Hippocampal formation (tissue), 2 donors: ENCODE measurements at regions not wholly inside any gene's neighbourhood (a gene's known extent, or its start where the extent isn't known, plus 50 kb on each side); places are given as distances from the start of the nearest gene placed in this dataset.

Source experiments
- DNase-seq, 2 donors: peaks; one replicate each; lab custom pipeline; 2025; lab: John Stamatoyannopoulos, UW

DNA sequence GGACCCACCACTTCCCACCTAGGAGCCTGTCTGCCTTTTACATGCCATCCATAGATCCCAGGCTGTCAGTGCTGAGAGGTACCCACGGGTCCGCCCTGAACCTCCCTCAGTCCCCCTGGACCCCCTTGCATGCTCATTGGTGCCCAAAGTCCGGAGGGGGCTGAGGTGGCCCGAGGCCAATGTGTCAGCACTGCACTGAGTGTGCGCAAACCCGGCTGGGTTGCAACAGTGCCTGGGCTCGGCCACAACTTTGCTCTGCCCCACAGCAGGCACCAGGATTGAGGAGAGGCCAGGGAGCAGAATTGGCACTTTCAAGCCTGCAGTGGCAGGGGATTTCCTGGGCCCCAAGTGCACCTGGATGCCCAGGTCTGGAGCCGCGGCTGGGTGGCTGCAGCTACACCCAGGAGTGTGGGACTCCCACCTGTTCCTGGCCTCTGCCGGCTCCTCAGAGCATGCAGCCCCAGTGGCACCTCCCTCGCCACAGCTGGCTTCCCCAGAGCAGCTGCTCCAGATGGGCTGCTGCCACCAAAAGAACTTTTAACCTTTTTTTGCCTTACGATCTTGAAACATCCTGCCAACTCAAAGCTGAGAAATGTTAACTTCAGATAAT, 837.0 kb downstream of the SLITRK6 start:
- no peak for DNase-seq

DNA sequence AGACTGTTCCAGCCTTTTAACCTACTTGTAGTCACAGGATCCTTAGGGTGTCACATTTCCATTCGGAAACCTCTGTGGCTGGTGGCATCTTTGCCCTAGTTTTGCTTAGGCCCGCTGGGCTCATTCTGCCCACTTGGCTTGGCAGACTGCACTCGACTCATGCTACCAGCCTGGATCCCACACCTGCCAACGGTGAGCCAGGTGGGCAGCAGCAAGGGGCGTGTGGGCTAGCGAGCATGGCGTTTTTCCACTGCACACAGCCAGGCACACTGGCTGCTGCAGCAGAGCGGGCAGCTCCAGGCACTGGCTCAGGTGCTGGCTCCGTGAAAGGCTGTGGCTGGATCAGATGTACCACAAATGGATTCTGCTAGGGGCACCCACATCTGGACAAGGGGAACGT, 838.2 kb downstream of the SLITRK6 start:
- no peak for DNase-seq

DNA sequence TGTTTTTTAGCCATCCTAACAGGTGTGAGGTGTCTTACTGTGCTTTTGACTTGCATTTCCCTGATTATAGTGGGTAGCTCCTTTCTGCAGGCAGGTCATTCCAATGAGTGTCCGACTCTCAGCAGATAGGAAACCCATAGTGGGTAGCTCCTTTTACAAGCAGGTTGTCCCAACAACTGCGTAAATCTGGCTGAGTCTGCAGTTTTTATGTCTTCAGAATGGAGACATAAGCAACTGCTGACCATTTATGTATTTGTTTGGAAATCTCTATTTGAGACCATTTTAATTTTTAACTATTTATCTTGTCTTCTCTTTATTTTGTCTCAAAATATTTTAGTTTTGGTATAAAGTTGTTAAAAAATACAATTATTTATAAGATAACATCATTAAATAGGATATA, 839.4 kb downstream of the SLITRK6 start:
- DNase-seq = no peak

DNA sequence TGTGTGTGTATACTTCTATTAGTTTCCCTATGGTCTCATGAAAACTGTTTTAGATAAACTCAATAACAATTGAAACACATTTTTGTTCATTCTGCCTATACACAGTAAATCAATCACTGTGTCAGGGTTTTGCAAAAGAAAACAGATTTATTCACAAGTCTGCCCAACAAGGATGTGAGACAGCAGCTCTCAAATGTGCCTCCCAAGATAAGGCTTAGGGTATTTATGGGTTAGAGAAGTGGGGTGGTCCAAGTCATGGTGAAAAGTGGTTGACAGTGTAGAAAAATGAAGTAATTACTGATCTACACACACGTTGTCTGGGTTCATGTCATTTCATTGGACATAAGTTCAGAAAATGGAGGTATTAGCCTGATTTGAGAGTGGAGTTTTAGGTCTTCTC, 844.6 kb downstream of the SLITRK6 start:
- DNase-seq = no peak

DNA sequence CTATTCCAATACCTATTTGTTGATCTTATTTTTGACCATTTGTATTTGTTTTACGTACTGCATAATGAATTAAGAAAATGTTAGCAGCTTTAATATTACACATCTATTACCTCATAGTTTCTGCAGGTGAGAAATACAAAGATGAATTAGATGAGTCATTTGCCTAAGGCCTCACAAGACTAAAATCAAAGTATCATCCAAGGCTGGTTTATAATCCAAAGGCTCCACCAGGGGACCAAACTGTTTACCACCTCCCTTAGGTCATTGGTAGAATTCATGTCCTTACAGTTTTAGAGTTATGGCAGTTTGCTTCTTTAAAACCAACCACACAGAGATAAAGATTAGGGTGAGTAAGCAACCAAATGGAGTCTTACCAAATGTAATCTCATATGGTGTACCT, 848.1 kb downstream of the SLITRK6 start:
- no peak for DNase-seq

DNA sequence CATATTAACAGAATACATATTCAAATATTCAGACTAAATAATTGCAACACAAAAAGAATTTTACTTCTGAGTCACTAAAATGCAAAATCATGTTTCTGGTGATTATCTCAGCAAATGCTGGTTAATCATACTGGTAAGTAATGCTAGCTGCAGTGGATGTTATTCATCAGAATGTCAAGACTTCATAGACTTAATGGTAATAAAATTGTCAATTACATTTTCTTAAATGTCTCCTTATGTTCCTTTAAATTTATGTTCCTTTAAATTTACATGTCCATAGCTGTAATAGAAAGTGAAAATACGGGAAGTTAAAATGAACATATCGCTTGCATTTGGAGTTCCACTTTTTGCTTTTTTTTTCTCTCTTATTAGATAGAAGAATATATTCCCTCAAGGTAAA, 853.0 kb downstream of the SLITRK6 start:
- no peak for DNase-seq

DNA sequence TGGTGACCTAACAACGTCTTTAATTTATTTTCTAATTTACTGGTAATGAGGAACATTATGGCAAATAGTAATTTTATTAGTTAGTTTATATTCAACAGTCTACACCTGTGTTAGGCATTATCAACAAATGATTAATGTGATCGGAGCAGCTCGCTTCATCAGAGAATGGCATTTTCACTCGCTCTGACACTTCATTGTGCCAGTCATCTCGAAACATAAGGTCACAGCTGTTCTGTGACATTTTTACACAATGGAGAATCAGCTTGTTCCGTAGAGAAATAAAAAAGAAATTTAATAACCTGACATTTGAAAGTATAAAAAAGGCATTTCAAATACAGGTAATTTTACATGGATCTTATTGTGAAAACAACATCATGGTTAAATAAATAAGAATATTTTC, 858.4 kb downstream of the SLITRK6 start:
- DNase-seq = no peak

DNA sequence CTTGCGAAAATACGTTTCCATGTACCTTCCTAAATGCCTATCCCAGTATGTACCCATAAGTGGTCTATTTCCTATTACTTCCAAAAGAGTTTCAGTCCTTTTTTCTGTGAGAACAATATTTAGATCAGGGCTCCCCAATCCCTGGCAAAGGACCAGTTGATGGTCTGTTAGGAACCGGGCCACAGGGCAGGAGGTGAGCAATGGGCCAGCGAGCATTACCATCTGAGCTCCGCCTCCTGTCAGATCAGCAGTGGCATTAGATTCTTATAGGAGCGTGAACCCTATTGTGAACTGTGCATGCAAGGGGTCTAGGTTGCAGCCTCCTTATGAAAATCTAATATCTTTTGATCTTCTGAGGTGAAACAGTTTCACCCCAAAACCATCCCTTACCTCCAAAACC, 859.1 kb downstream of the SLITRK6 start:
- DNase-seq = no peak

DNA sequence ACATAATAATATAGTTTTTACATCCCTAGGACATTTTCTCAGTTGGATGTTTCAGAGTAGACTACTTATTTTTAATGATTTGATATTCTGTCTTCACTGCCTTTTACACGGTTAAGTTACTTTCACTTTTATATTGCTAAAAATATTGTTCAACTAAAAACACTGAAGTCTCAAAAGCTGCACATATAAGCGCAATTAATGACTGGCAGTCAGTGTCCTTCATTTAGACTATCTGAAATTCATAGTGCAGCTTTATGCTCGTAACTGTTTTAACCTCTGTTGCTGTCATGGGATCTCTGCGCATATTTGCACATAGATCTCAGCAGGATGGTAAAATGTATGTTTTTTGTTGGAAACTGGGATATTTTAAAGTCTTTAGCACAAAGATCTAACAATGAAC, 864.3 kb downstream of the SLITRK6 start:
- DNase-seq = no peak

DNA sequence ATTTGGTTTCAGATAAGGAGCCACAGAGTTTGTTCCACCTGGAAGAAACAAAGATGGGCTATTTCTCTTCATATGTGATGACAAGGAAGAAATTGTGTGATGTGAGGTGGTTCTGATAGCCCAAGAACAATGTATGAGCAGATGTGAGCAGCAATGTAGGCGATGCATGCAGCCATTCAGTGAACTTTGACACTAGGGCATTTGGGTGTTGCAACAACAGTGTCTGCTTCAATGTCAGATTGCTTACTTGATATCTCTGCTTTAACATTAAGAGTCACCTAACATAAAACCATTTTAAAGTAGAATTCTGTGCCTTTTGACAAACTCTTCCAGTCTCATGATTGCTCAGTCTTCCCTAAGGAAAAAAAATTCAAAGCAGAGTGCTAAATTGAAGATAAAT, 865.4 kb downstream of the SLITRK6 start:
- DNase-seq = no peak

DNA sequence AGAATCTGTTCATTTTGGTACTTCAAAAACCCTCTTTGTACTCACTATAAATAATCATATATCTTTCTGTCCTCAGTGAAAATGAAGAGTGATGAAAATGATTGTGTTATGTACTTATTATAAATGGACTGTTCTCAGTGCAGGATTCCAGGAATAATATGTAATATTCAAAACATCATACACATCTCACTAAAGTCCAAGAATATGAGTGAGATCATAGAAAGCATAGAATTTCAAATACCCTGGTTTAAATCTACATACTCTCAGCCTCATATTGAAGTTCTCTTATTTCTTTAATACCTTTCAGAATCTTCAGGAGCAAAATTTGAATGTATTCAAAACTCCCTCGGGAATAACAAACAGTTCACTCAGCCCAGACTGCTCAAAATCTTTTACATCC, 868.0 kb downstream of the SLITRK6 start:
- DNase-seq = no peak

DNA sequence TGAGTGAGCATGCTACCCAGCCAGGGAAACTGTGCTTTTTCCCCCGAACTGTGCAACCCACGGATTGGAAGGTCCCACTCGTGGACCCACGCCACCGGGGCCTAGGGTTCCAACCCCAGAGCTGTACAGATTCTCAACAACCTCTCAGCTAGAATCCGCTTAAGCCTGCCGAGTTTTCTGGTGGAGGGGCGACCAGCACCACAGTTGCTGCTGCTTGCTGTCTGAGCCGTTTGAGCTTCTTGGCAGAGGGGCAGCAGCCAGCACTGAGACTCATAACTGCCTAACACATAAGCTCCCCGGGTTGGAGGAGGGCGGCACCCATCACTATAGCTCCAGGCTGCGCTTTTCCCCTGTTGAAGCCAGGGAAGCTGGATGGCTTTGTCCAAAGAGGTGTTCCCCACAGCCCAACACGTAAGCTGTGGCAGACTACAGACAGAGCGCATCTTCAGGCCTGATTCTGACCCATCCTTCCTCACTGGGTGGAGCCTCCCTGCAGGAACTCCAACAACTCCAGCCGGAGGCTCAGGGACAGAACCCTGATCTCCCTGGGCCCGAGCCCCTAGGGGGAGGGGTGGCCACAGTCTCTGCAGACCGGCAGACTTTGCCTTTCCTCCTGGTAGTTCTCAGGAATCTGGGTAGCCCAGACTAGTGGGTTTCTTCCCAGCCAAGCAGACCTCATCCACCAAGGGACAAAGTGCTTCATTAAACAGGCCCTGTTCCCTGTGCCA, 871.6 kb downstream of the SLITRK6 start:
- DNase-seq = no peak

DNA sequence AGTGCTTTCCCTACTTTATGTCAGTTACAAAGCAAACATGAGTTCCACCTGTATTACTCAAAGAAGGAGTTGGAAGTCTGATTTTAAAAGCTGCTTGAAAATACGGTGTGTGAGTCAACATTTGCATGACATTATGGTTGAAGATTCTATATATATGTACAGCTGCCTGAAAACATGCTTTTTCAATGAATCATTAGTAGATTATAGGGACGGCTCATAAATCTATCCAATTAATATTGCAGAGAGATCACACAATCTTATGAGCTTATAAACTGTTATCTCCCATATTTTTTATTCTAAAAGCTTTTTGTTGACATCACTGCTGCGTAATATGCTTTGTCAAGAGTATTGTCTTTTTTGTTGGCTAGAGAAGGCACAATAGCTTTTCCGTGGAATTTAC, 873.8 kb downstream of the SLITRK6 start:
- no peak for DNase-seq

DNA sequence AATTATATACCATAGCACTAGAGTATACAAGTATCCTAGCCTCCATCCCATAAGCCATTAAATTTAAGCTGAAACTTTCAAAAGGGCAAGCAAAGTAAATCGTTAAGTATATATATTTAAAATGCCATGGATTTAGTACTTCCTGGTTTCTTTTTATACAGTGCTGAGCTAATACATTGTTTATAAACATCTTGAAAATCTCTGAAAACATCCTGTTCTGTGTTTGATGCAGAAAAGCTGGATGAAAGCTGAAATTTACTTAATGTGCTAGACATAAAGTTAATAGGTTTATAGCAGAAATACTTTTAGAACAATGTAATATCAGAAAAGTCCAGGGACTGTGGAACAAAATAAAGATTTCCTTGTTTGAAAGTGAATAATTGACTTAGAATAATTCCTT, 875.4 kb downstream of the SLITRK6 start:
- DNase-seq = no peak

DNA sequence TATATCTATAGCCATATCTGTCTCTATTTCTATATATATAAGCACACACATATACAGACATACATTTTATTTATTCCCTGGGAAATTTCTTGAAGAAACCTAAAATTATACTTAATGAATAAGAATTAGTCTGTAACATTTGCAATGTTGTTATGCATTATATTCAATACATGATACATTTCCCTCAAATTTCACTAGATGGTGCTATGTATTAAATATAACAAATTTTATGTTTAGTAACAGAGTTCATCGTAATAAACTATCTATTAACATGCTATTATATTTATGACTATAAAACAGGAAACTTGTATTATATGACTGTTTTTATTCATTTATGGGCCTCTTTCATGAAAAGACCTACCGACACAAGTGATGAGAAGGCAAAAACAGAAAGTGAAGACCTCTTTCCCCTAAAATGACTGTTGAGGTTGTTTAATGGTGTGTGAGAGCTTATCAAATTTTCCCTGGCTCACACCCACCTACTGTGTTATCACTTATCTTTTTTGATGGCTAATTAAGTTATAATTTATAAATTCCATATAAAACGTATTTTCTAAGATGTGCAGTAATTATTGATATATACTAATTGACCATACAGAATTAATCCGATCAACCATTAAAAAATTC, 881.9 kb downstream of the SLITRK6 start:
- DNase-seq = peak in 1 of 2 donors; percentile 66

DNA sequence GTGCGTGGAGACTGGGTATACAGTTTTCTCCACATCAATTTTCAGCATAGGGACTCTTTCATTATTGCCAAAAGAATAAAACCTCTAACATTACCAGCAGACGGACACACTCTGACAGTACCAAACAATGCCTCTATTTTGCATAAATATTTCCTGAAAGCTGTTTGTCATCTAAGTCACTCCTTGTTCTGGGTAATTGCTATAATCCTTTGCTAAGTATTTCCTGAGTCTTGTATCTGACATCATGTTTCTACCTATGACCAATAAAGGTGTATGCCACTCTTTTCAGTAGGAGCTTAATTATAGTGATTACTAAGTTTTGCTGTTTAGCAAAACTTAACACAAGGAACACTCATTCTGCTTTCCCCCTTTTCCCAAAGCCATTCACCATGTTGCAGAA, 886.5 kb downstream of the SLITRK6 start:
- DNase-seq = no peak

DNA sequence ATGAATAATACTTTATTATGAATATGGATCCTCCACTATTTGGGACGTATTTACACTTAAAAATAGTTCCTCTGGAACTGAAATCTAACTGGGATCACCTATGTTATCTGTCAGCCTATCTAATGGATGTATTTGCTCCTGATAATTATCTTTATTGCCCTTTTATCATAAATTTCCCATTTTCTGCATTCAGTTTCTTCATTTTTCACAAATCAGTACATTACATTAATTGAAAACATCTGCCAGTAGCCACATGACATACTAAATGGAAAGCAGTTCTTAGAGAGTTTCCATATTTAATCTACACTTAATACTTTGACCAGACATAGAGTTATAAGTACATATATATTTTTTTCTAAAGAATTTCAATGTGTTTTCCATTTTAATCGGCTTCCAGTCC, 888.8 kb downstream of the SLITRK6 start:
- DNase-seq = no peak

DNA sequence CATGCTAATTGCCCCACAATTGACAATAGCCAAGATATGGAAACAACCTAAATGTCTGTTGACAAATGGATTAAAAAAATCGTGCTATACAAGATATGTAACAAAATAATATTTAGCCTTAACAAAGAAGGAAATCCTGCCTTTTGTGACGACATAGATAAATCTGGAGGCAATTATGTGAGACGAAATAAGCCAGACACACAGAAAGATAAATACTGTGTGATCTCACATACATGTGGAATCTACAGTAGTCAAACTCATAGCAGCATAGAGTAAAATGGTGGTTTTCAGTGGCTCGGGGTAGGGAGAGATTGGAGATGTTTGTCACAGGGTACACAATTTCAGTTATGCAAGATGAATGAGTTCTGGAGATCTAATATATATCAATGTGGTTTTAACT, 895.8 kb downstream of the SLITRK6 start:
- no peak for DNase-seq

DNA sequence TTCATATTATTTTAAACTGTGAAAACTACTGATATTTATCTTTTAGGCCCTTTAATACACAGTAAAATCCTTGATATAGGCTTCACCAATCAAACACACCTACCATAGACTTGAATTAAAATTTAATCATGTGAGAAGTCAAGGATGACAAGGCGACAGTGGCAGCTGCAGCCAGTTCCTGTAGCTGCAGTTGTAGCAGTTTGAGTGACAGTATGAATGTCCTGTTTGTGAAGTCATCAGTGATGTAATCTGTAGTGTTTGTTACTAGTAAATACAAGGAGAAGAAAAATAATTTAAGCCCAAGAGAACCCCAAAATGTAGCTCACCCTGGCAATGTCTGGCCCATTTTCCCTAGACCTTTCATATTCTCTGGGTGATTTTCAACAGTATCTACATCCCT, 897.0 kb downstream of the SLITRK6 start:
- no peak for DNase-seq

DNA sequence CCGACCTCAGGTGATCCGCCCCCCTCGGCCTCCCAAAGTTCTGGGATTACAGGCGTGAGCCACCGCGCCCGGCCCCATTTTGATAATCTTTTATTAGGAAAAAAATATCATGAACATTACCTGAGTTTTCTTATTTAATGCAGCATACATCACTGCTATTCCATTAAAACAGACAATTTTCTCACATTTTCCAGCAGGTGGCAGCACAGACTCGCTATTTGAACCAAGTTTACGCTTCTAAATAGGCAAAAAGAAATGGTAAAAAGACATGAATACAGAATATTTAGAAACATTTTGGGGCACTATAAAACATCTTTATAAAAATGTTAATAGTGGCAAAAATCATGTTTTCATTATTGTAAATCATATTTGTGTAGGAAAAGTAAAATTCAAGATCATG, 903.1 kb downstream of the SLITRK6 start:
- peak; percentile 12 to 31 for DNase-seq

DNA sequence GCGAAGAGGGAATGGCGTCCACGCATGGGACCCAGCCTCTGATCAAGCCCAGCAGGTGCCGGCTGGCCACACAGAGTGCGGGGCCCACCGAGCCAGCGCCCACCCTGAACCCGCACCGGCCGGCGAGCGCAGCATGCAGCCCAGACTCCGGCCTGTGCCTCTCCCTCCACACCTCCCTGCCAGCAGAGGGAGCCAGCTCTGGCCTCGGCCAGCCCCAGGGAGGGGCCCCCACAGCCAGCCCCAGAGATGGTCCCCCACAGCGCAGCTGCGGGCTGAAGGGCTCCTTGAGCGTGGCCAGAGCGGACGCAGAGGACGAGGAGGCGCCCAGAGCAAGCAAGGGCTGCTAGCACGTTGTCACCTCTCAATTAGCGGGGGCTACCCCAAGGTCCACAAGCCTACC, 904.5 kb downstream of the SLITRK6 start:
- DNase-seq = no peak

DNA sequence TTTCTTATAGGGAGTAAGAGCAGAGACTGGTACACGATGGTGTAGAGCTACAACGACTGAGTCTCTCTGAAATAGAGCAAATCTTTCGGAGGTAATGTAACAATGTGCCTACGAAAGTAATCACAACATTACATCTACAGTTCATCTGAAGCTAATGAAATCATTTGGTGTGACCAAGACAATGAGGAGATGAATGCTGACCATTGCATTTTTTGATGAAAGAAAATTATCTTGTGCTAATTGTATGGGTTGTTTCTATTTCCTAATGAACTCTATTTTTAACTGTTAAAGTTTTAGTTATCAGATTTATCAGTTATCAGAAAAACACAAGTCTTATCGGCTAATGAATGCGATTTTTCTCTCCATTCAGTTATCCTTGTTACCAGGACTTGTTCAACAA, 913.4 kb downstream of the SLITRK6 start:
- DNase-seq = no peak

DNA sequence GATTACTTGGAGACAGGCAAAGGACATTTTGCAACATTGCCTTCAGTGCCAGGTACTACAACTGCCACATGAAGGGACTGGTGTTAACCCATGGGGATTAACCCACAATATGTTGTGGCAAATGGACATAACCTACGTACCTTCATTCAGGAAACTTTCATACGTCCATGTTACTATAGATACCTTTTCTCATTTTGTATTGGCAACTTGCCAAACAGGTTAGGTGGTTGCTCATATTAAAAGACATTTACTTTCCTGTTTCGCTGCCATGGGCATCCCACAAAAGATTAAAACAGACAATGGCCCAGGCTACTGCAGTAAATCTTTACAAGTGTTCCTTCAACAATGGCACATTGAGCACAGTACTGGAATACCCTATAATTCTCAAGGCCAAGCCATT, 925.3 kb downstream of the SLITRK6 start:
- no peak for DNase-seq

DNA sequence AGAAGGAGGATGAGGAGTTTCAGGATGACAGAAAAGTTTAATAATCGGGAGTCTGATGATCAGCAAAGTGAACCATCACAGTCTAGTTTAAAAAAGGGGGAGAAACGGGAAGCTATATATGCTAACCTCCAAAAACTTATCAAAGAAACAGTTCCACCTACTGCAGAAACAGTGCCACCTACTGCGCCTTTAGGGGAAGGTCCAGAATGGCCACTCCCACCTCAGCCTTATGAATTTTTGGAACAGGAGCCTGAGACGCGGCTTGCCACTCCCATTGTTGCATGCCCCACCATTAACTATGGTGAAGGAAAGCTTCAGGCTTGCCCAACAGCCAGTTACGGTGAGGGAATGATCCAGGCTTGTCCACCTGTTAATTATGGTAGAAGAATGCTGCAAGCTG, 929.0 kb downstream of the SLITRK6 start:
- DNase-seq = no peak
